Neuronal stem cell (in vitro differentiated cells): ENCODE measurements at regions not wholly inside any gene's neighbourhood (a gene's known extent, or its start where the extent isn't known, plus 50 kb on each side); places are given as distances from the start of the nearest gene placed in this dataset.

Experiments used
- DNase-seq: peaks from one replicate; pipeline ENCODE4 v3.0.0-alpha.2; 2013; ENCODE audit warnings: low spot score
- H2AFZ ChIP-seq: one replicate; pipeline ENCODE4 v1.6.1; 2013; ENCODE audit warnings: mild to moderate bottlenecking, low read length, inconsistent platforms
- H2AK5ac ChIP-seq: 2 replicates; pipeline ENCODE4 v1.6.1; 2013; ENCODE audit warnings: low read depth, mild to moderate bottlenecking, inconsistent platforms, low read length, moderate library complexity, mixed read lengths
- H2BK120ac ChIP-seq: 2 replicates; pipeline ENCODE4 v1.6.1; 2013; ENCODE audit warnings: low read depth, mild to moderate bottlenecking, inconsistent platforms, low read length, moderate library complexity, mixed read lengths
- H2BK12ac ChIP-seq: one replicate; pipeline ENCODE4 v1.6.1; 2013; ENCODE audit warnings: low read length, inconsistent platforms
- H2BK15ac ChIP-seq: 2 replicates; pipeline ENCODE4 v1.6.1; 2013; ENCODE audit warnings: mild to moderate bottlenecking, low read length, inconsistent platforms, mixed read lengths
- H2BK5ac ChIP-seq: one replicate; pipeline ENCODE4 v1.6.1; 2013; ENCODE audit warnings: inconsistent platforms, mild to moderate bottlenecking, low read length, moderate library complexity
- H3K14ac ChIP-seq: one replicate; pipeline ENCODE4 v1.6.1; 2013; ENCODE audit warnings: low read length, inconsistent platforms
- H3K18ac ChIP-seq: 2 replicates; pipeline ENCODE4 v1.6.1; 2013; ENCODE audit warnings: low read length, inconsistent platforms
- H3K23ac ChIP-seq: 2 replicates; pipeline ENCODE4 v1.6.1; 2013; ENCODE audit warnings: low read depth, mild to moderate bottlenecking, mixed read lengths, low read length, inconsistent platforms; ENCODE audit not compliant: poor library complexity
- H3K27ac ChIP-seq: replicated peaks from 3 replicates; pipeline ENCODE4 v1.5.1; 2013; ENCODE audit warnings: low read length, inconsistent platforms
- H3K27me3 ChIP-seq, 3 experiments: 2 replicates each; pipeline ENCODE4 v1.6.1; 2013; ENCODE audit warnings: low read length in 3 of 3, mild to moderate bottlenecking in 2 of 3, inconsistent platforms in 1 of 3, low read depth in 1 of 3, mixed read lengths in 1 of 3, moderate library complexity in 1 of 3; ENCODE audit not compliant: control insufficient read depth in 3 of 3, insufficient read depth in 3 of 3
- H3K36me3 ChIP-seq, 2 donors: replicated peaks in 1 of 2; 2 replicates each; pipeline ENCODE4 v1.6.1; 2013; ENCODE audit warnings: low read length in 2 of 2; ENCODE audit not compliant: control insufficient read depth in 2 of 2, insufficient read depth in 2 of 2
- H3K4ac ChIP-seq: 2 replicates; pipeline ENCODE4 v1.6.1; 2013; ENCODE audit warnings: inconsistent platforms, mild to moderate bottlenecking, low read length, moderate library complexity
- H3K4me1 ChIP-seq, 2 donors: 1 replicate in 1 of 2; 2 replicates in 1 of 2; pipeline ENCODE4 v1.6.1; 2013; ENCODE audit warnings: low read length in 2 of 2, low read depth in 1 of 2; ENCODE audit not compliant: control insufficient read depth in 2 of 2, insufficient read depth in 1 of 2
- H3K4me2 ChIP-seq: one replicate; pipeline ENCODE4 v1.6.1; 2013; ENCODE audit warnings: mild to moderate bottlenecking, low read length, inconsistent platforms; ENCODE audit not compliant: insufficient read depth, poor library complexity, severe bottlenecking
- H3K4me3 ChIP-seq, 2 donors: 2 replicates each; pipeline ENCODE4 v1.5.1; 2013; ENCODE audit warnings: low read length in 2 of 2, mild to moderate bottlenecking in 2 of 2, inconsistent platforms in 1 of 2, moderate library complexity in 1 of 2
- H3K79me1 ChIP-seq: one replicate; pipeline ENCODE4 v1.6.1; 2013; ENCODE audit warnings: low read depth, mild to moderate bottlenecking, inconsistent platforms, low read length, moderate library complexity
- H3K9ac ChIP-seq: one replicate; pipeline ENCODE4 v1.6.1; 2013; ENCODE audit warnings: mild to moderate bottlenecking, low read depth, low read length, inconsistent platforms; ENCODE audit not compliant: poor library complexity
- H3K9me3 ChIP-seq, 2 donors: replicated peaks in 1 of 2; 2 replicates each; pipeline versions ENCODE3 to v1.6.1; 2013; ENCODE audit warnings: low read length in 2 of 2, mild to moderate bottlenecking in 2 of 2, inconsistent platforms in 1 of 2, low read depth in 1 of 2, mixed read lengths in 1 of 2, moderate library complexity in 1 of 2; ENCODE audit not compliant: control insufficient read depth in 2 of 2, insufficient read depth in 1 of 2
- H4K8ac ChIP-seq: one replicate; pipeline ENCODE4 v1.6.1; 2013; ENCODE audit warnings: low read depth, mild to moderate bottlenecking, inconsistent platforms, low read length, moderate library complexity
- H4K91ac ChIP-seq: one replicate; pipeline ENCODE4 v1.6.1; 2013; ENCODE audit warnings: low read length, low read depth, mild to moderate bottlenecking, inconsistent platforms; ENCODE audit not compliant: poor library complexity
- WGBS, 2 donors: extraction: QIAGEN DNeasy Blood & Tissue Kit; methylation state at CpG; one replicate each; pipeline ENCODE4 v1.1.7; 2013; ENCODE audit warnings: missing lambda C conversion rate in 2 of 2, mixed read lengths in 1 of 2; ENCODE audit not compliant: insufficient read length in 2 of 2, insufficient replicate concordance in 1 of 2; ENCODE audit errors: extremely low coverage in 2 of 2; 5-methylcytosine and 5-hydroxymethylcytosine counted together

DNA sequence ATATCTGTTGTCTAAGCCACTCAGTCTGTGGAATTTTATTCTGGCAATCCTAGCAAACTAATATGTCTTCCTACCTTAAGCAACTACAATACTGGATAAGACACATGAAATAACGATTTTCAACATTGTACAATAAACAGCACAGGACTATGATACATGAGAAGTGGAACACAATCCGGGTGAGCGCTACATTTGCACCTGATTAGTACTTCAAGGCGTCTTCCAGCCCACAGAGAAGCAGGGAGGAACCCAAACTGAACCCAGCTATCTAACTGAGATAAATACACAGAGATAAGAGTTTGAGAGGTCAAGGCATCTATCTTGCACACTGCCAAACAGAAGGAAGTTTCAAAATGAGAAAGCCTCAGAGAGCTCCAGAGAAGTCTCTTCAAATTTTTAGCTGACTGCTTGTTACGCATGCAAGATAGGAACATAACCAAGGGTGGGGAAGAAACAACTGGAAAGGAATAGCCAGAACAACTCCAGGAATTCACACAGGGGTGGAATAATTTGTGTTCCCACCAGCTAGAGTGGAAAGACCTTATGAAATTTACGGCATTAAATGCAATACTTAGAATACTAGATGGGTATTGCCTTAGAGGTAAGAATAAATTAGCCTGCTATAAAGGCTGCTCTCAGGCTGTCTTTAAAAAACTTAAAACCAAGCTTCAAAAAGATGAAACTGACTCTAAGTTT is 481.8 kb downstream of the MTRR start:
- Histone ChIP-seq H3K9me3 (no peaks in the 10 kb centered on the region), H2BK15ac (no peak overlapping the region), H2BK12ac (no peak overlapping the region), H3K4me1 (no peaks in the 10 kb centered on the region), H3K4ac (no peak overlapping the region), H3K23ac (no peak overlapping the region), H4K91ac (no peak overlapping the region), H3K4me3 (no peak overlapping the region), H3K27ac (no peak overlapping the region), H2BK120ac (no peak overlapping the region), H3K36me3 (no peaks in the 10 kb centered on the region), H2AFZ (no peak overlapping the region), H3K14ac (no peak overlapping the region), H2BK5ac (no peak overlapping the region), H4K8ac (no peak overlapping the region), H3K4me2 (no peak overlapping the region), H3K18ac (no peak overlapping the region), H2AK5ac (no peak overlapping the region), H3K79me1 (no peaks in the 10 kb centered on the region), H3K27me3 (no peaks in the 10 kb centered on the region), H3K9ac (no peak overlapping the region)
- DNase-seq = no peak
- WGBS, 2 donors = no CpG with 5 or more reads among the region's 6 CpGs

DNA sequence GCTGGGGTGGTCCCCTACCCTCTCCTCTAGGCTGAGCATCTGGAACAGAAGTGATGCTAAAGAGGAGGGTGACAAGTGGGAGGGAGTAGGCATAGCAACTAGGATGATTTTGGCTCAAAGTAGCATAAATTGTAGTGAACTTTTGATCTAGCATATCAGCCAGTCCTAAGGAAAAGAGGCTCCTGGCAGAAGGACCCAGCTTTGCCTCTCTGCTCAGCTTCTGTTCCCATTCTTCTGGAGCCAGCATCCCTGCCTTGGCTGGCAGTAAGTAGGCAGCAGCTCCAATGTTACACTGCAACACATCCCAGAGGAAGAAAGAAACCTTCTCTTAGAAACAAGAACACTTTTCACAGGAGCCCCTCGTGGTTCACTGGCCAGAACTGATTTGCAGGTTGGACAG is 487.0 kb downstream of the MTRR start:
- no peak for DNase-seq
- no peak overlapping the region for H3K4me2 ChIP-seq
- no peak overlapping the region for H4K91ac ChIP-seq
- H3K79me1 ChIP-seq = no peaks in the 10 kb centered on the region
- no peak overlapping the region for H3K18ac ChIP-seq
- H3K27ac ChIP-seq = no peak overlapping the region
- no peak overlapping the region for H2BK5ac ChIP-seq
- no peak overlapping the region for H2BK12ac ChIP-seq
- no peak overlapping the region for H2AK5ac ChIP-seq
- H3K27me3 ChIP-seq = no peaks in the 10 kb centered on the region
- no peak overlapping the region for H3K9ac ChIP-seq
- no peak overlapping the region for H2BK15ac ChIP-seq
- no peaks in the 10 kb centered on the region for H3K4me1 ChIP-seq
- H4K8ac ChIP-seq = no peak overlapping the region
- H3K4ac ChIP-seq = no peak overlapping the region
- H3K23ac ChIP-seq = no peak overlapping the region
- no peaks in the 10 kb centered on the region for H3K36me3 ChIP-seq
- H3K14ac ChIP-seq = no peak overlapping the region
- H3K9me3 ChIP-seq = no peaks in the 10 kb centered on the region
- H2AFZ ChIP-seq = no peak overlapping the region
- H2BK120ac ChIP-seq = no peak overlapping the region
- WGBS, 2 donors = no CpG with 5 or more reads among the region's 1 CpG
- H3K4me3 ChIP-seq = no peak overlapping the region

DNA sequence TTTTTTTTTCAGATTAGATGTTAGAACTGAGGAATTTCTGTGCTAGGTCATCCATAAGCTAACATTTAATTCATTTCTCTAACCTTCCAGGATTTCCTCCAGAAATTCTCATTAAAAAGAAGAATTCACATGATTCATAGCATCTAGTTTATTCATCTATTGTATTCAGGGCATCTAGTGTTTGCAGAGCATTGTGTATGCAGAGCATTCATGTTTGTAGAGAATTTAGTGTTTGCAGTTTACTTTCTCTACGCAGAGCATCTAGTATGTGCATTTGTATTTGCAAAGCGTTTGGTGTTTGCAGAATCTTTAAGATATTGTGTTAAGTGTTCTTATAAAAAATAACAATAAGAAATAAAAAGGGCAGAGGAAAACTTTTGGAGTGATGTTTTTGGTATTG is 491.1 kb downstream of the MTRR start:
- no peak overlapping the region for H2AFZ ChIP-seq
- H4K8ac ChIP-seq = no peak overlapping the region
- H3K18ac ChIP-seq = no peak overlapping the region
- H3K9me3 ChIP-seq = no peaks in the 10 kb centered on the region
- H3K14ac ChIP-seq = no peak overlapping the region
- H3K27me3 ChIP-seq = no peaks in the 10 kb centered on the region
- no peak overlapping the region for H3K4ac ChIP-seq
- no peak overlapping the region for H4K91ac ChIP-seq
- no peak overlapping the region for H2BK15ac ChIP-seq
- no peak overlapping the region for H3K23ac ChIP-seq
- no peaks in the 10 kb centered on the region for H3K79me1 ChIP-seq
- WGBS, 2 donors = no CpG with 5 or more reads among the region's 2 CpGs
- H3K9ac ChIP-seq = no peak overlapping the region
- no peak overlapping the region for H2AK5ac ChIP-seq
- no peaks in the 10 kb centered on the region for H3K36me3 ChIP-seq
- no peak overlapping the region for H3K27ac ChIP-seq
- no peak overlapping the region for H2BK12ac ChIP-seq
- no peak overlapping the region for H2BK5ac ChIP-seq
- H3K4me2 ChIP-seq = no peak overlapping the region
- no peak overlapping the region for H3K4me3 ChIP-seq
- no peaks in the 10 kb centered on the region for H3K4me1 ChIP-seq
- H2BK120ac ChIP-seq = no peak overlapping the region
- no peak for DNase-seq

DNA sequence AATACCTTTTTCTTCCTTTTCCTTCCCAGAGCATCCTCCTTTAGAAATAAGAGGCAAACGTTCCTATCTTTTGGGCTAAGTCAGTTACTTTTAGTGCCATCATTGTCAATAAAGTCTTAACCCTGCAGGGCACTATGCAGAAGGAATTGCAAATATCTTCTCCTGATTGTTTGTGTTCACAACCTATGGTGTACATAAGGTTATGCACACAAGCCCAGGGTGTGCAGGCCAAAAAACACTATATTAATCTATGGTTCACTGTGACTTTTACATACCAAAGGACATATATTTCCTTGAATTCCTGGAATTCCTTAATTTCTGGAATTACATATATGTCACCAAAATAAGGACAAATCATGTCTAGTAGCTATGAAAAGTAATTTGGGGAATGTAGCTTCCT is 493.5 kb downstream of the MTRR start:
- no peak overlapping the region for H3K14ac ChIP-seq
- H2AK5ac ChIP-seq = no peak overlapping the region
- no peaks in the 10 kb centered on the region for H3K9me3 ChIP-seq
- no peak overlapping the region for H2BK5ac ChIP-seq
- H3K36me3 ChIP-seq = no peaks in the 10 kb centered on the region
- H3K27me3 ChIP-seq = no peaks in the 10 kb centered on the region
- no peak overlapping the region for H2BK15ac ChIP-seq
- no peak overlapping the region for H2BK120ac ChIP-seq
- no peak overlapping the region for H4K8ac ChIP-seq
- no peak overlapping the region for H2BK12ac ChIP-seq
- H2AFZ ChIP-seq = no peak overlapping the region
- no peak overlapping the region for H3K4me2 ChIP-seq
- H3K4me1 ChIP-seq = peaks cover 0 to 5% of the 10 kb centered on the region in 2 donors
- H3K27ac ChIP-seq = no peak overlapping the region
- H3K79me1 ChIP-seq = no peaks in the 10 kb centered on the region
- H4K91ac ChIP-seq = no peak overlapping the region
- no peak overlapping the region for H3K18ac ChIP-seq
- DNase-seq = no peak
- no peak overlapping the region for H3K4ac ChIP-seq
- WGBS, 2 donors = no CpG with 5 or more reads among the region's 1 CpG
- no peak overlapping the region for H3K23ac ChIP-seq
- H3K9ac ChIP-seq = no peak overlapping the region
- H3K4me3 ChIP-seq = no peak overlapping the region
